Suprapubic skin (tissue), 3 donors: ENCODE measurements at regions not wholly inside any gene's neighbourhood (a gene's known extent, or its start where the extent isn't known, plus 50 kb on each side); places are given as distances from the start of the nearest gene placed in this dataset.

Experiments used
- POLR2AphosphoS5 ChIP-seq, 3 donors: sonication (generic); formaldehyde crosslinking; IDR thresholded peaks; one replicate each; pipeline ENCODE4 v1.6.1; 2017; ENCODE audit warnings: antibody characterized with exemption in 3 of 3
- TF ChIP-seq, protein P1 (sequence below), 2 donors: fragments of 200-600 bp in 1 of 2; fragments of 450-650 bp in 1 of 2; sonication (generic) in 1 of 2; IDR thresholded peaks; one replicate each; pipeline ENCODE4 v1.5.1; 2016 to 2019; ENCODE audit warnings: antibody characterized with exemption in 2 of 2, mild to moderate bottlenecking in 1 of 2, moderate library complexity in 1 of 2

DNA sequence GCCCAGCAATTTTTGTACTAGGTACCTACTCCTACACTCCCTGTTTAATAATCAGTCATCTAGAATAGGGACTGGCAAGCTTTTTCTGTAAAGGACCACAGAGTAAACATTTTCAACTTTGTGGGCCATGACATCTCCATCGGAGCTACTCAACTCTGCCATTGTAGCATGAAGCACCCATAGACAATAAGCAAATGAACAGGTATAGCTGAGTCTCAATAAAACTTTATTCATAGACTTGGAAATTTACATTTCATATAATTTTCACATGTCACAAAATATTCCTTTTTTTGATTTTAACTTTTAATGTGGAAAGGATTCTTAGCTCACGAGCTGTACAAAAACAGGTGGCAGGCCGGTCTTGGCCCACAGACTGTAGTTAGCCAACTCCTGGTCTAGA, 345.8 kb downstream of the SOX9 start:
- TF ChIP-seq, protein P1, sequence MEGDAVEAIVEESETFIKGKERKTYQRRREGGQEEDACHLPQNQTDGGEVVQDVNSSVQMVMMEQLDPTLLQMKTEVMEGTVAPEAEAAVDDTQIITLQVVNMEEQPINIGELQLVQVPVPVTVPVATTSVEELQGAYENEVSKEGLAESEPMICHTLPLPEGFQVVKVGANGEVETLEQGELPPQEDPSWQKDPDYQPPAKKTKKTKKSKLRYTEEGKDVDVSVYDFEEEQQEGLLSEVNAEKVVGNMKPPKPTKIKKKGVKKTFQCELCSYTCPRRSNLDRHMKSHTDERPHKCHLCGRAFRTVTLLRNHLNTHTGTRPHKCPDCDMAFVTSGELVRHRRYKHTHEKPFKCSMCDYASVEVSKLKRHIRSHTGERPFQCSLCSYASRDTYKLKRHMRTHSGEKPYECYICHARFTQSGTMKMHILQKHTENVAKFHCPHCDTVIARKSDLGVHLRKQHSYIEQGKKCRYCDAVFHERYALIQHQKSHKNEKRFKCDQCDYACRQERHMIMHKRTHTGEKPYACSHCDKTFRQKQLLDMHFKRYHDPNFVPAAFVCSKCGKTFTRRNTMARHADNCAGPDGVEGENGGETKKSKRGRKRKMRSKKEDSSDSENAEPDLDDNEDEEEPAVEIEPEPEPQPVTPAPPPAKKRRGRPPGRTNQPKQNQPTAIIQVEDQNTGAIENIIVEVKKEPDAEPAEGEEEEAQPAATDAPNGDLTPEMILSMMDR (IDR thresholded peaks at IDR 0.05) = no peak
- no peak for TF ChIP-seq POLR2AphosphoS5 (IDR thresholded peaks at IDR 0.05)
